CD14-positive monocyte (primary cell): ENCODE measurements at regions not wholly inside any gene's neighbourhood (a gene's known extent, or its start where the extent isn't known, plus 50 kb on each side); places are given as distances from the start of the nearest gene placed in this dataset.

Experiments used
- DNase-seq, 3 donors: peaks; one replicate each; pipeline ENCODE4 v3.0.0-alpha.2; 2011 to 2022
- H2AFZ ChIP-seq: 2 replicates; pipeline ENCODE4 v1.6.0; 2012; ENCODE audit warnings: mild to moderate bottlenecking, low read depth, low read length, inconsistent platforms; ENCODE audit not compliant: insufficient read depth, poor library complexity, severe bottlenecking
- H3K27ac ChIP-seq, 2 donors: 1 replicate in 1 of 2; 2 replicates in 1 of 2; pipeline ENCODE4 v1.5.1; 2012 to 2013; ENCODE audit warnings: low read length in 2 of 2, control low read depth in 1 of 2, inconsistent platforms in 1 of 2, low read depth in 1 of 2, mild to moderate bottlenecking in 1 of 2
- H3K27me3 ChIP-seq, 2 donors: one replicate each; pipeline versions ENCODE4 v1.6.0 to v1.6.1; 2011 to 2013; ENCODE audit warnings: low read length in 2 of 2; ENCODE audit not compliant: control insufficient read depth in 2 of 2, insufficient read depth in 2 of 2
- H3K36me3 ChIP-seq, 2 donors: replicated peaks in 1 of 2; 1 replicate in 1 of 2; 2 replicates in 1 of 2; pipeline versions ENCODE4 v1.5.1 to v1.6.1; 2012 to 2013; ENCODE audit warnings: low read length in 2 of 2, control low read depth in 1 of 2, inconsistent platforms in 1 of 2, mild to moderate bottlenecking in 1 of 2; ENCODE audit not compliant: insufficient read depth in 2 of 2, control insufficient read depth in 1 of 2
- H3K4me1 ChIP-seq, 2 donors: 1 replicate in 1 of 2; 2 replicates in 1 of 2; pipeline versions ENCODE4 v1.5.1 to v1.6.1; 2012 to 2013; ENCODE audit warnings: low read length in 2 of 2, control low read depth in 1 of 2, inconsistent platforms in 1 of 2, mild to moderate bottlenecking in 1 of 2, moderate library complexity in 1 of 2; ENCODE audit not compliant: insufficient read depth in 2 of 2, control insufficient read depth in 1 of 2
- H3K4me2 ChIP-seq: replicated peaks from 2 replicates; pipeline ENCODE3; 2012; ENCODE audit warnings: low read length, moderate library complexity, mild to moderate bottlenecking; ENCODE audit not compliant: poor library complexity, severe bottlenecking; ENCODE audit errors: extremely low read depth
- H3K4me3 ChIP-seq, 3 experiments: fragments of 200-600 bp in 1 of 3; sonication (generic) in 1 of 3; replicated peaks in 1 of 3; 1 replicate in 2 of 3; 2 replicates in 1 of 3; pipeline ENCODE4 v1.5.1; 2011 to 2013; ENCODE audit warnings: low read length in 3 of 3, mild to moderate bottlenecking in 3 of 3, control low read depth in 2 of 3, low read depth in 2 of 3, inconsistent platforms in 1 of 3, moderate library complexity in 1 of 3
- H3K79me2 ChIP-seq: 2 replicates; pipeline ENCODE4 v1.6.0; 2012; ENCODE audit warnings: mild to moderate bottlenecking, control low read depth, inconsistent platforms, low read length, moderate library complexity; ENCODE audit not compliant: insufficient read depth
- H3K9ac ChIP-seq: 2 replicates; pipeline ENCODE4 v1.6.0; 2017; ENCODE audit warnings: low read length, mild to moderate bottlenecking; ENCODE audit not compliant: insufficient read depth, poor library complexity, severe bottlenecking
- H3K9me3 ChIP-seq, 2 donors: replicated peaks in 1 of 2; 1 replicate in 1 of 2; 2 replicates in 1 of 2; pipeline versions ENCODE4 v1.5.1 to v1.6.1; 2012 to 2013; ENCODE audit warnings: low read length in 2 of 2, control low read depth in 1 of 2; ENCODE audit not compliant: control insufficient read depth in 1 of 2, insufficient read depth in 1 of 2
- H4K20me1 ChIP-seq: 2 replicates; pipeline ENCODE4 v1.6.0; 2012; ENCODE audit warnings: mild to moderate bottlenecking, low read length, control low read depth, moderate library complexity; ENCODE audit not compliant: insufficient read depth
- H3K27ac Mint-ChIP-seq, 7 donors: one replicate each; pipeline ENCODE4 v1.8.0; 2020; ENCODE audit warnings: mild to moderate bottlenecking in 7 of 7, mixed read lengths in 7 of 7, moderate library complexity in 6 of 7, inconsistent platforms in 2 of 7
- H3K27me3 Mint-ChIP-seq, 3 donors: one replicate each; pipeline ENCODE4 v1.8.0; 2021 to 2022; ENCODE audit warnings: low read depth in 3 of 3, mild to moderate bottlenecking in 3 of 3, mixed read lengths in 3 of 3, moderate library complexity in 3 of 3, inconsistent platforms in 1 of 3
- H3K36me3 Mint-ChIP-seq, 2 donors: one replicate each; pipeline ENCODE4 v1.8.0; 2020; ENCODE audit warnings: mixed read lengths in 2 of 2, inconsistent platforms in 1 of 2, mild to moderate bottlenecking in 1 of 2
- H3K4me1 Mint-ChIP-seq: one replicate; pipeline ENCODE4 v1.8.0; 2020; ENCODE audit warnings: mild to moderate bottlenecking, mixed read lengths
- H3K4me3 Mint-ChIP-seq, 2 donors: one replicate each; pipeline ENCODE4 v1.8.0; 2020; ENCODE audit warnings: mild to moderate bottlenecking in 2 of 2, mixed read lengths in 2 of 2, moderate library complexity in 1 of 2
- H3K9me3 Mint-ChIP-seq, 7 donors: one replicate each; pipeline ENCODE4 v1.8.0; 2020 to 2022; ENCODE audit warnings: mixed read lengths in 7 of 7, mild to moderate bottlenecking in 6 of 7, moderate library complexity in 6 of 7, inconsistent platforms in 2 of 7
- CTCF ChIP-seq: fragments of 200-600 bp; IDR thresholded peaks from one replicate; pipeline ENCODE4 v1.8.0; 2022; ENCODE audit warnings: antibody characterized with exemption, mild to moderate bottlenecking
- WGBS: methylation state at CpG from one replicate; pipeline ENCODE4 v1.1.5; 2013; ENCODE audit warnings: missing lambda C conversion rate; ENCODE audit not compliant: insufficient coverage; 5-methylcytosine and 5-hydroxymethylcytosine counted together
- intact Hi-C, 2 donors: fragments of 100-400 bp; cut with micrococcal nuclease; formaldehyde crosslinking; loops; one replicate each; pipeline versions ENCODE4 v1.15.0 to v1.15.1; 2023

GRCh38 chr4:10879411-10880110 lies 195.0 kb upstream of the CLNK start:
- Histone ChIP-seq H4K20me1 (no peaks in the 10 kb centered on the region), H3K36me3 (no peaks in the 10 kb centered on the region), H2AFZ (no peak overlapping the region), H3K9me3 (no peaks in the 10 kb centered on the region), H3K4me2 (no peak overlapping the region), H3K79me2 (no peaks in the 10 kb centered on the region), H3K4me1 (no peaks in the 10 kb centered on the region), H3K9ac (no peak overlapping the region), H3K4me3 (no peak overlapping the region), H3K27ac (no peak overlapping the region), H3K27me3 (no peaks in the 10 kb centered on the region)
- no peak for TF ChIP-seq CTCF
- H3K4me3 Mint-ChIP-seq: no peak overlapping the region
- H3K36me3 Mint-ChIP-seq: no peaks in the 10 kb centered on the region
- H3K9me3 Mint-ChIP-seq: no peaks in the 10 kb centered on the region
- 86% methylated on average over 2 of the region's 4 CpGs for WGBS
- no peaks in the 10 kb centered on the region for H3K27me3 Mint-ChIP-seq
- DNase-seq: no peak
- intact Hi-C loops: no loop called here
- no peak overlapping the region for H3K27ac Mint-ChIP-seq
- H3K4me1 Mint-ChIP-seq: no peaks in the 10 kb centered on the region

GRCh38 chr4:10878861-10879260 lies 194.3 kb upstream of the CLNK start:
- WGBS: no CpG with 5 or more reads among the region's 2 CpGs
- no peaks in the 10 kb centered on the region for H4K20me1 ChIP-seq
- no peak overlapping the region for H3K9ac ChIP-seq
- no peak for TF ChIP-seq CTCF
- no peaks in the 10 kb centered on the region for H3K36me3 ChIP-seq
- H3K9me3 Mint-ChIP-seq: peaks cover 0 to 3% (median 0%) of the 10 kb centered on the region in 7 donors
- H3K27ac ChIP-seq: no peak overlapping the region
- H3K36me3 Mint-ChIP-seq: no peaks in the 10 kb centered on the region
- no peak for DNase-seq
- no peak overlapping the region for H3K4me3 ChIP-seq
- no peaks in the 10 kb centered on the region for H3K27me3 Mint-ChIP-seq
- no peaks in the 10 kb centered on the region for H3K27me3 ChIP-seq
- H3K4me3 Mint-ChIP-seq: no peak overlapping the region
- intact Hi-C loops: no loop called here
- H3K79me2 ChIP-seq: no peaks in the 10 kb centered on the region
- H2AFZ ChIP-seq: no peak overlapping the region
- H3K4me2 ChIP-seq: no peak overlapping the region
- no peaks in the 10 kb centered on the region for H3K4me1 Mint-ChIP-seq
- no peaks in the 10 kb centered on the region for H3K9me3 ChIP-seq
- H3K27ac Mint-ChIP-seq: no peak overlapping the region
- no peaks in the 10 kb centered on the region for H3K4me1 ChIP-seq
